ENCODE measurements at regions not wholly inside any gene's neighbourhood (a gene's known extent, or its start where the extent isn't known, plus 50 kb on each side); places are given as distances from the start of the nearest gene placed in this dataset.
"Not testable (repeated sequence)": the region's sequence is repeated elsewhere in the genome, so short reads cannot be mapped to it uniquely, and the experiment has no call there.

DNA sequence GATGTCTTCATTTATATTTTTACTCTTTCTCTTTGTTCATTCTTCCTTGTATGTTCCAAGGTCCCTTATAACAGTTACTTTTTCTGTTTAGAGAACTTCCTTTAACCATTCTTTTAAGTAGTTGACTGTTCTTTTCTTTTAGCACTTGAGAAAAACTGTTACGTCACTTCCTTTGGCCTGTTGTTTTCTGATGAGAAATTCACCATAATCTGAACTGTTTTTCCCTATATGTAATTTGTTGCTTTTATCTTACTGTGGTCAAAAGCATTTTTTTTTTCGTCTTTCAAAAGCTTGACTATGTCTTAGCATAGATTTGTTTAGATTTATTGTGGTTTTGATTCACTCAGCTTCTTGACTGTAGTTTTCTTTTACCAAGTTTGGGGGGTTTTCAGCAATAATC lies 1660.3 kb upstream of the PCDH10 start:
- DNase-seq (ENCODE audit: low spot score) = no peak

DNA sequence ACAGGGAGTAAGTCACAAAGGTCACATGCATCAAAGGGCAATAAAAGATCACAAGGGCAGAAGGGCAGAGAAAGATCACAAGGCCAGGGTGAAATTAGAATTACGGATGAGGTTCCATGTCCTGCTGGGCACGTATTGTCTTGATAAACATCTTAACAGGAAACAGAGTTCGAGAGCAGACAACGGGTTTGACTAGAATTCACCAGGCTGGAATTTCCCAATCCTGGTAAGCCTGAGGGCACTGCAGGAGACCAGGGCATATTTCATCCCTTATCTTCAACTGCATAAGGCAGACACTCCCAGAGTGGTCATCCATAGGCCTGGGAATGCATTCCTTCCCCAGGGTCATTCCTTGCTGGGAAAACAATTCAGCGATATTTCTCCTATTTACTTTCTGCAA lies 1652.9 kb upstream of the PCDH10 start:
- not testable (repeated sequence) for DNase-seq (ENCODE audit: low spot score)

DNA sequence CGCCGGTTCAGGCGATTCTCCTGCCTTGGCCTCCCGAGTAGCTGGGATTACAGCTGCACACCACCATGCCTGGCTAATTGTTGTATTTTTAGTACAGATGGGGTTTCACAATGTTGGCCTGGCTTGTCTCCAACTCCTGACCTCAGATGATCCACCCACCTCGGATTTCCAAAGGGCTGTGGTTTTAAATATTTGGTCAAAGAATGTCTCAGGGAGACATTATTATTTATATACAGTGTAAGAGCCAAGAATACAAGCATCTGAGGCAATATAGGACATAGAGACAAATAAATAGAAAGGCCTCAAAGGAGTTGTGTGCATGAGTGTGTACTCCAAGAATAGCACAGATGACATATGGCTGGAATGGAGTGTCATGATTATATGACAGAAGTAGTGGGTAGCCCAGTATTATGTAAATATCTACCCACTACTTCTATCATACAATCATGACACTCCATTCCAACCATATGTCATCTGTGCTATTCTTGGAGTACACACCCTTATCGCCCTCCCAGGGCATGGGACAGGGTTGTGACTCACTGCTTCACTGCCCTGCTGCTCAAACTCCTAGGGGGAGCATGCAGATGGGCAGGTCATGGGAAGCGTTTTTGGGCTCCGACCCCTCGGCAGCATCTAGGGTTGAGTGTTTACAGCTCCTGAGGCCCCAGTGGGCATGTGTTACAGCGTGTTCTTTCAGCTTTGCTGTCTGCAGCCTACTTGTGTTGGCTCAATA lies 1649.8 kb upstream of the PCDH10 start:
- DNase-seq (ENCODE audit: low spot score) = no peak

DNA sequence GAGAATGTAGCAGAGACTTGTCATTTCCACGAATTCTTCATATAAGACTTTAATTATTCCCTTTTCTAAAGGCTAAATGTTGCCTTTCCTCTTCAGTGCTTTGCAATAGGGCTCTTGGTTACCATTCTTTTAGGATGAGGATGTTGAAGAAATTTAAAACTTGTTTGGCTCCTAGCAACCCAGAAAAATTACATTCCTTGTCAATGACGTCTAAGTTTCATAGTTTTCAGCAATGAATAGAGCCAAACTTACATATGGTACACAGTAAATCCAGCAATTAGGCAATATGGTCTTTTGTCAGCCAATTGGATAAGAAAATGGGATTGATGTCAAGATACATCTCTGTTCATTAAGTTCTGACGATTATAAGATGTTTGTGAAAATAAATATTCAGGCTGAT lies 1639.6 kb upstream of the PCDH10 start:
- no peak for DNase-seq (ENCODE audit: low spot score)

DNA sequence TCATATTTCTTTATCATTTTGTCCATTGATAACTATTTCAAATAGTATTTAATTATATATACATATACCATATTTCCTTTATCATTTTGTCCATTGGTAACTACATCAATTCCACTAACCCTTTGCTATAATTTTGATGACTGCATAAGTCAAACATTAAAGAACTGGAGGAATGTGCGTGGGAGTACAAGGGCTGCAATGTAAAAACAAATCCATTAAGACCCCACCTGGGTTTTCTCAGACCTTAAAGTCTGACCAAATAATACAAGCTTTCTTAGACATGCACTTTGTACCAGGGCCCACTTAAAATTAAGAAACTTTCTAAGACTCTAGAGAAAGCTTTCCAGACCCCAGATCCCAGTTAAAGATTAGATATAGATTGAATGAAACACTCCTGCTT lies 1622.4 kb upstream of the PCDH10 start:
- DNase-seq (ENCODE audit: low spot score) = no peak

DNA sequence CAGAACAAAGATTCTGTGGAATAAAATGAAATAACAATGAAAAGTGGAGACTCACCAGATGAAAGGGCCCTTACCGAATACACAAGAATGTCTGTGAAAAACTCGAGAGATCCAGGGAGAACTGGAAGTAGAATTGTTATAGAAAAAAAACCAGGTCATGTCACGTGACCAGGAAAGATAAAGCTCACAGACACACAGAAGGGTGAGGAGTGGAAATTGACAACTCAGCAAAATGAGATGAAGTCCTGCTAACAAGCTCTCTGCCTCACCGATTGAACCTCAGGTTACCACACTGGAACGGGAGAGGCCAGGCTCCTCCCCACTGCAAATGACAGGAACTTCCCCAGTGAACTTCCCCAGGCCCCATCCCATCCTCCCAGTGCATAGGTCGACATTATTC lies 1618.0 kb upstream of the PCDH10 start:
- DNase-seq (ENCODE audit: low spot score) = no peak

DNA sequence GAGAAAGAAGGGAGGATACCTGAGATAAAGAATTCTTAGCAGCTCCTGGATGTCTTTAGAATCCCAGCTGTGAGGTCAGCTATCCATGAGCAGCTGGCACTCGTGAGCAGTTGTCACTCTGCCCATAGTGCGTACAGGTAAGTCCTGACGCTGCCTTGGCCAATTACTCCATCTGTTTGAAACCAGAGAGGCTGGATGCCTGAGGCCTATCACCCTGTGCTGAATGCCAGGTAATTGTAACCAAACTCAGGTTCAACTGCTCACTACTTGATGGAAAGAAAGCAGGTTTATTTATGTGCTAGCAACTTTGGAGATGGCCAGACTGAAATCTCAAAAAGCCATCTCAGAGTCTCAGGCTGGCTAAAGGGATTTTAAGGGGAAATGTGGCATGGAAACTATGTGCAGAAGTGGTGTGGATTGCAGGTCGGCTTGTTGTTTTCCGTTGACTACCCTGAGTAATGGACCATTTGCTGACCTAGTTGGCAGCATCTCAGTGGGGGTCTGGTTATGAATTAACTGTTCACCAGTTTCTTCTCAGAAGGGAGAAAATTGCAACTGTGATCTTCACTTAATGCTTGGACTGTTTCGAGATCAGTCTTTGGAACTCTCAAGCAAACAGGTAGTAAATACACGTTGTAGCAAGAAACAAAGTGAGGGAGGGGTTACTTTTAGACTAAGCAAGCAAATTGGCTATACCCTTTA lies 1614.0 kb upstream of the PCDH10 start:
- DNase-seq (ENCODE audit: low spot score) = no peak

DNA sequence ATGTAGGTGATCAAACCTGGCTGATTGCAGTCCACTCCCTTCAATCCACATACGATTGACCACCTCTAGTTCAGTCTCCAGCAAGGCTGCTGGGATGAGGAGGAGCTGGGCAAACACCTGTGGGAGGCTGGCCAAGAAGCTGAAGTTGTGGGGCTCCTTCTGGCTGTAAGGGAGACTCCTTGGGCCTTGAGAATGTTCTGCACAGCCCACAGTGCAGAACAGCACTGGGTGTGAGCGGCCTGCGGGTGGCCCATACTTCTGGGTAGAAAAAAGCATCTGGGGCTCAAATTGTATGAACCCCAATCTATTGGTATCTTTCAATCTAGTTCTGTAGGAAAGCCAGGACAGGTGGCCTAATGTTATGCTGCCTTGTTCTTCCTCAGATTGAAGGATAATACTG lies 1608.8 kb upstream of the PCDH10 start:
- no peak for DNase-seq (ENCODE audit: low spot score)

DNA sequence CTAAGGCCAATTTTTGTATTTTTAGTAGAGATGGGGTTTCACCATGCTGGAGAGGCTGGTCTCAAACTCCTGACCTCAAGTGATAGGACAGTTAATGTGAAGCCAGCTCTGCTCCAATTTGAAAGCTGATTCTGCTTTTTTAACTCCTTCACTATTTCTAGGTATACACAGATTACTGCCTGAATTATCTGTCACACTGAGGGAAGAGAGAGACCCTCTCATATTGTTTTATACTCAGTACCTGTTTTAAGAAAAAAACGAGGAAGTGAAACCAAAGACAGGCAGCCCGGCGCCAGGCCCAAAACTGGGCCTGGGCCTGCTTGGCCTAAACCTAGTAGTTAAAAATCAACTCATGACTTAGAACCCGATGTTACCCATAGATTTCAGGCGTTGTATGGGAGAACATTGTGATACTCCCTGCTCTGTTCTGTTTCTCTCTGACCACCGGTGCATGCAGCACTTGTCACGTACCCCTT lies 1601.5 kb upstream of the PCDH10 start:
- DNase-seq (ENCODE audit: low spot score) = no peak

DNA sequence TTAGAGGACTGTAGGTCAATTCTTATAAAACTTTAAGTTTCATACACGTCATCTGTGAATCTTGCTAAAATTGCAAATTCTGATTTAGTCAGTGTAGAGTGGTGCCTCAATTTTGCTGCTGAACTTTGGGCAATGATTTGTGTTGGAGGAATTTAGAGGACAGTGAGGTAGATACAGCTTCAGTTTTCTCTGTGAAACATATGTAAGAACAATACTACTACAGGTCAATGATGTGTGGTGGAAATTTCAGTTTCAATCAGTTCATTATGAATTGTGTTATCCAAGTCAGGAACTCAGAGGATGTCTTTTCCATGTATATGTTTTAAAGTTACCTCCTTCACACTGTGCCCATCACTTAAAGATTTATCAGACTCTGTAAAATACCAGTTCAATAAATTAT lies 1597.8 kb upstream of the PCDH10 start:
- no peak for DNase-seq (ENCODE audit: low spot score)

DNA sequence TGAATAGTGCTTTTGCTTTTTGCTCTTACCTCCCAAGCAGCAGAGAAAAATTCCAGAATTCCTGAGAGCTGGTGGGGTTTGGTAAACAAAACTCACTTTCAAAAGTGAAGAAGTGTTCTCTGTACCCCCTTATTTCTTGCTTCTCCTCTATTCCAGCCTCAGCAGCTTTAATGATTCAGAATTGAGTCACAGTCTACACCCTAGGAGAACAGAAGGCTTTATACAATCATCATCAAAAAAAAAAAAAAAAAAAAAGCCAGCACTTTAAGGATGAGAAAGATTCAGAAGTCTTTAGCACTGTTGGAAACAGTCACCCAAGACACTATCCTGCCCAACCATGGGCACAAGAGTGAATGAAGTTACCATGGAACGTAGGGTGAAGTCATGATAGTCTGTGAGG lies 1583.1 kb upstream of the PCDH10 start:
- no peak for DNase-seq (ENCODE audit: low spot score)

DNA sequence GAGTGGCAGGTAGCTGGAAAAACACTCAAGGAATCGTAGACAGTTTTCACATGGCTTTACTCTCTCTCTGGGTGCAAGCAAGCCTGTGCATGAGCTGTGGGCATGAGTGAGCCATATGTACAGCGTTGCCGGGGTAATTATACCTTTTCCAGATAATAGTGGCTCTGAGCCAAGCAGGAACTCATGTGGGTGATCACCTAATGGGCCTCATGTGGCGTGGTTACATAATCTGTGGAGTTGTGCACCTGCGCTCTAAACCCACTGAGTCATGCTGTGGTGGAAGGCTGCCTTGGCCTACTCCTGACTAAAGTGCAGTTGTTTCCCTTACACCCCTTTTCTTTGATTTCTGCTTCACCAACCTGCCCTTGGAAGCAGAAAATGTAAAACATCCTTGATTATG lies 1564.5 kb upstream of the PCDH10 start:
- DNase-seq (ENCODE audit: low spot score) = no peak

DNA sequence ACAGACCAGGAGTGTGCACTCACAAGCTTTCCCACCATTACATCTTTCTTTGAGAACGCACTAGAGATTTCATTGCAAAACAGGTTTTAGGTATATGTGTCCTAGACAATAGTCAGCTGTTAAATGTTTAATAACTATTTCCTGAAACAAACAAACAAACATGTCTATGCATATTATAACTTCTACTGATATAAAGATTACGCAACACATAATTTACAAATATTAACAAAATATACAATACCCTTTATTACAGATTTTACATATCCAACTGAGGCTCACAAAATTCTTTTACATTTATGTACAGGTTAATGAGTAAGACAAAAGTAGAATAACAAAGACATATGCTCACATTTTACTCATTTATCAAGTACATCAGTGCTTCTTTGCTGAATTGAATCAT lies 1554.0 kb upstream of the PCDH10 start:
- no peak for DNase-seq (ENCODE audit: low spot score)

DNA sequence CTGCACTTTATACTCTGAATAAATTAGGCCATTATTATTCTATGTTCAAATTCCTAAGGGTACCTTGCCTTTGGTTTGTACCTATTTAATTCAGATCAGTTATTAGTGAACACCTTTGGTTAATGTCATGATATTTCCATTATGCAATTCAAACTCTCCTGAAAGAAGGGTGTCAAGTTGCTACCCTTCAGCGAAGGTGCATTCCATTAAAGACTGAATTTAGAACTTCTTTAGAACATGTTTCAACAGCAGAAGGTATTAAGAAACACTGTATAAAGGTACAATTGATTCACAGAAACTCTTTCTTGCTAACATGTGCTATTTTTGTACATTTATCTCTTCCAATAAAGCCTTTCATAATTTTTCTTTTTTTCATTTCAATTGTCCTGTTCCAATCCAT lies 1545.4 kb upstream of the PCDH10 start:
- DNase-seq (ENCODE audit: low spot score) = no peak

DNA sequence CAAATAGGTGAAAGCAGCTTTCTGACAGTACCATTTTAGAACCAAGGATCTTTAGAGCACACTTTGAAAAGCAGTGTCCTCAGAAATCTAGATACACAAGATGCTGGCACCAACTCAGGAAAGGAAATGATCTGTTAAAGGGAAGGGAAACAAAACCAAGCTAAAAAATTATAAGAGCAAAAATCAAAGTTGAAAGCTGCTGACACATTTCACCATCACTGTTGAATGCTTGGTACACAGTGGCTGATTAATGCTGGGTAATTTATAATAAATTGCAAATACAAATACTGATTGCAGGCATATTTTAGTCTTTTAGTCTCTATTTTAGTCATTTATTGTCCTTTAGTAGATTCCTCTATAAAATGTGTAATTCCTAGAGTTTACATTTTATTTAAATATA lies 1540.1 kb upstream of the PCDH10 start:
- no peak for DNase-seq (ENCODE audit: low spot score)

DNA sequence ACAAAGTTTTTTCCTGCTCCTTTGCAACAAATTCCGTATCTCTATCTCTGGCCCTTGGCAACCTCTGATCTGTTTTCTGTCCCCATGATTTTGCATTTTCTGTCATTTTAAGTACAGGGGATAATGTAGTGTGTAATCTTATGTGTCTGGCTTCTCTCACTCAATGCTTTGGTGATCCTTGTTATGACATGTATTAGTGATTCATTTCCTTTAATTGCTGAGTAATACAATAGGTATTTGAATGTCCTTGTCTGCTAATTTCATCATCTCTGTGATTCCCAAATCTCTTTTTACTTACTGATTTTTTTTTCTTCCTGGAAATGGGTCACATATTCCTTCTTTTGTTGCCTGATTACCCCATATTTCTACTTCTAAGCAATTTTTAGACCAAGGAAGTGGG lies 1538.6 kb upstream of the PCDH10 start:
- not testable (repeated sequence) for DNase-seq (ENCODE audit: low spot score)

DNA sequence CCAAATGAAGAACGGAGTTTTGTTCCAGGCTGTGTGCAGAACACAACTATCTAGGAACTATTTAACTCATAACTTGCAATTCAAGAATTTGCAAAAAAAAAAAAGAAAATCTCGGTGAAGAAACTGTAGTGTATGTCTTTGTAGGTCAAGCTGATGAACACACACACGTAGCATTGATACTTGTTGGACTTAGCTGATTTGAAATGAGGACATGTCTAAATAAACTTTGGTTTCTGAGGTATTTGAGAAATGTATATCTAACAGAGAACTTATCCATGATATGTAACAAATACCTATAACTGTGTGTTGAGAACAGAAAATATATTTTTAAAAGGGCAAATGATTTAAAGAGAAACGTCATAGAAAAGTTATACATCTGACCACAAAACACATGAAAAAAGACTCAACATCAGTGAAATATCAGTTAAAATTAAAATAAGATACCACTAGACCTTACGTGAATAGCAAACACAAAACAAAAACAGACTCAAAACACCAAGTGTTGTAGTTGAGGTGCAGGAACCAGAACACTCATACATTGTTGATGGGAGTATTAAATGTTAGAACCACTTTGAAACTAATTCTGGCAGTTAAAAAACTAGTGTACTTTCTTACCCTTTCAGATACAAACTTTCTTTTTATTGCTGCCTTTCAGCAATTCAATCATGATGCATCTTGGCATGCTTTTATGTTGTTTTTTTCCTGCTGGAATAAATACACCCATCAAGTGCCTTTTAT lies 1535.8 kb upstream of the PCDH10 start:
- DNase-seq (ENCODE audit: low spot score) = no peak

DNA sequence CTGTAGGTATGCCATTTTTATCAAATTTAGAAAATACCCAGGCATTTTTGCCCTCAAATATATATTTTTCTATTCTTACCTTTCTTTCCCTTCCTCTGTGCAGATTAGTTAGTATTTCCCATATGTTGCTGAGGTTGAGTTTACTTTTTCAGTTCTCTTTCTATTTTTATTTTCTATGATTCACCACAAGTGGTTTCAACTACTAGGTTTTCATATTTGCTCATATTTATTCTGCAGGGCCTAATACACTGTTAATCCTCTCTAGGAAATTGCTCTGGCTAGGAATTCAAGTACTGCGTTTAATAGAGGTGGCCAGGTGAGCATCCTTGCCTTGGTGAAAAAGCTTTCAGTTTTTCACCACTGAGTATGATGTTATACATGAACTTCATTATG lies 1535.3 kb upstream of the PCDH10 start:
- DNase-seq (ENCODE audit: low spot score) = no peak

DNA sequence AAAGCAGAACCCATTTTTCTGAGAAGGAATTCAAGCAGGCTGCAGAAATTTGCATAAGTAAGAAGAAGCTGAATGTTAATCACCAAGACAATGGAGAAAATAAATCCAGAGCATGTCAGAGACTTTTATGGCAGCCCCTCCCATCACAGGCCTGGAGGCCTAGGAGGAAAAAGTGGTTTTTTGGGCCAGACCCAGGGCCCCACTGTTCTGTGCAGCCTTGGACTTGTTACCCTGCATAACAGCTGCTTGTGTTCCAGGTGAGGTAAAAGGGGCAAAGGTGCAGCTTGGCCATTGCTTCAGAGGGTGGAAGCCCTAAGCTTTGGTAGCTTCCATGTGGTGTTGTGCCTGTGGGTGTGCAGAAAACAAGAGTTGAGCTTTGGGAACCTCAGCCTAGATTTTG lies 1516.2 kb upstream of the PCDH10 start:
- DNase-seq (ENCODE audit: low spot score) = no peak

DNA sequence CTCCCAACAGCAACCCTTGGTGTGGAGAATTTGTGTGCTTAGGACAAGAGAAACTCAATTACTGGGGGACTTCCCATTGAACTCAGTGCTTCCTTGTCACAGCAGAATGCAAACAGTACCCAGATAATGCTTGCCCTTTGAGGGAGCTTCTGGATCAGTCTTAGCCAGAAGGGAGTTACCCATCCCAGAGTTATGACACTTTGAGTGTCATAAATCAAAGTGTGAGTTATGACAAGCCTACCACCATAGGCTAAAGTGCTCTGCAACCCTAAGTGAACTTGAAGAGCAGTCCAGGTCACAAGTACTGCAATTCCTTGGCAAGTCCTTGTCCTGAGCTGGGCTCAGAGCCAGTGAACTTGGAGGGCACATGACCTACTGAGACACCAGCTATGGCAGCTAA lies 1513.9 kb upstream of the PCDH10 start:
- no peak for DNase-seq (ENCODE audit: low spot score)

DNA sequence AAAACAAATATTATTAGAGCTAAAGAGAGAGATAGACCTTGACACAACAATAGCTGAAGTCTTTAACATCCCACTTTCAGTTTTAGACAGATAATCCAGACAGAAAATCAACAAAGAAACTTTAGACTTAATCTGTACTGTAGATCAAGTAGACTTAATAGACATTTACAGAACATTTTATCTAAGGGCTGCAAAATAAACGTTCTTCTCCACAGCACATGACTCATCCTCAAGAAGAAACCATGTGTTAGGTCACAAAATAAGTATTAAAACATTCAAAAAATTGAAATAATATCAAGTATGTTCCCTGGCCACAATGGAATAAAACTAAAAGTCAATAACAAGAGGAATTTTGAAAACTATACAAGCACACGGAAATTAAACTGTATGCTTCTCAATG lies 1510.3 kb upstream of the PCDH10 start:
- DNase-seq (ENCODE audit: low spot score) = no peak

DNA sequence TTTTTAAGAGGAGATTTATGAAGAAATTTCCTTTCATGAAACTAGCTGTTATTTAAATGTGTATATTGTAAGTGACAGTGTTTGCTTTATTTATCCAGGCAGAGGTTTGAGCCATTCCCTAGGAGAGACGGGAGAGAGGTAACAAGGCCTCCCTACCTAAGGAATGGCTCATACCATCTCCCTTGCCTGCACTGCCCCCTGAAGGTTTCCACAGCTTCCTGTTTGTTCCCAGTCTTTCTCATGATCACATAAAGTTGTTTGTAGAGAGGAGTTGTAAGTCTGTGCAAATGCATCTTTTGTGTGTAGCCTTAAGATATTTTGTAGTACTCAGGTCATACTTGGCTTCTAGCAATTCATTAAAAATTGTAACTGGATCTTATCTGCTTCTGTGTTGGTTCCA lies 1504.5 kb upstream of the PCDH10 start:
- DNase-seq (ENCODE audit: low spot score) = peak; percentile 26

DNA sequence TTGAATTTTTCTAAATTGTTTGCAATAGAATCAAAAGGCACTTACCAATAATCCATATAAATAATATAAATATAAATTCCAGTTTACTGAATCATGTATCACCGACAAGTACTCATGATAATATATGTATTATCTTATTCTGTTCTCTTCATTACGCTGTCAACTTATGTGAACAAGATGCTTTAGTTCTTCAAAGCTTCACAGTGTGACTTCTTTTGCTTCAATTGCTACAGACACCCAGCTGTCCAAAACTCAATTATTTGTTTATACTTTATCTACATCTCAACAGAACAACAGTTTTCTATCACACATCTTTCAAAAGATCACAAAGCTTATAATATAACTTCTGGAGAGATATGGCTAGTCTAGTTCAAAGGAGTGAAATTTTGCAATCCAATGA lies 1499.9 kb upstream of the PCDH10 start:
- no peak for DNase-seq (ENCODE audit: low spot score)
